ENCODE measurements at regions not wholly inside any gene's neighbourhood (a gene's known extent, or its start where the extent isn't known, plus 50 kb on each side); places are given as distances from the start of the nearest gene placed in this dataset.

DNA sequence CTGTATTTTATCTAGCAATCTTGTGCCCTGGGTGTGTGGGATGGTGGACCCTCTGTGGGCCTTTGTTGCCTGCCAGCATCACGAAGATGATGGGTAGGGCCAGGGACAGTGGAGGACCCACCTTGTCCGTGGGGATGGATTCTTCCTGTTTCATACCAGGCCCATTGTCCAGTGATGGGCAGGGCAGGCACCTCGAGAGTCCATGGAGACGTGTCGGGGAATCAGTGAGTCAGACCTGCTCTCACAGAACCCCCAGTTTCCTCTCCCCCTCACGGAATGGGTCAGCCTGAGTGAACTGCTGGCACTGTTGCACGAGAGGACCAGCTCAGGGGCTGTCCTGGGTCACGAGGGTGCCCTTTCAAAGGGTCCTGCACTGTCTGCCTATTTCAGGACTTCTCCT is 401.2 kb downstream of the RPS24 start:
- TF ChIP-seq, protein P1, sequence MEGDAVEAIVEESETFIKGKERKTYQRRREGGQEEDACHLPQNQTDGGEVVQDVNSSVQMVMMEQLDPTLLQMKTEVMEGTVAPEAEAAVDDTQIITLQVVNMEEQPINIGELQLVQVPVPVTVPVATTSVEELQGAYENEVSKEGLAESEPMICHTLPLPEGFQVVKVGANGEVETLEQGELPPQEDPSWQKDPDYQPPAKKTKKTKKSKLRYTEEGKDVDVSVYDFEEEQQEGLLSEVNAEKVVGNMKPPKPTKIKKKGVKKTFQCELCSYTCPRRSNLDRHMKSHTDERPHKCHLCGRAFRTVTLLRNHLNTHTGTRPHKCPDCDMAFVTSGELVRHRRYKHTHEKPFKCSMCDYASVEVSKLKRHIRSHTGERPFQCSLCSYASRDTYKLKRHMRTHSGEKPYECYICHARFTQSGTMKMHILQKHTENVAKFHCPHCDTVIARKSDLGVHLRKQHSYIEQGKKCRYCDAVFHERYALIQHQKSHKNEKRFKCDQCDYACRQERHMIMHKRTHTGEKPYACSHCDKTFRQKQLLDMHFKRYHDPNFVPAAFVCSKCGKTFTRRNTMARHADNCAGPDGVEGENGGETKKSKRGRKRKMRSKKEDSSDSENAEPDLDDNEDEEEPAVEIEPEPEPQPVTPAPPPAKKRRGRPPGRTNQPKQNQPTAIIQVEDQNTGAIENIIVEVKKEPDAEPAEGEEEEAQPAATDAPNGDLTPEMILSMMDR (IDR thresholded peaks at IDR 0.05 in 4 of 5, conservative IDR thresholded peaks at IDR 0.05 in 1 of 5) = no peak
- TF ChIP-seq POLR2A (IDR thresholded peaks at IDR 0.05) = no peak

Data from gastrocnemius medialis (tissue), 4 donors.